Colon (tissue), 2 donors: ENCODE measurements at regions not wholly inside any gene's neighbourhood (a gene's known extent, or its start where the extent isn't known, plus 50 kb on each side); places are given as distances from the start of the nearest gene placed in this dataset.

ENCODE experiments used
- FAIRE-seq: peaks from 2 replicates; lab custom pipeline; 2012; peaks lifted over from hg19 to GRCh38; lab: Jason Lieb, UNC
- donor health status: control.
- donor health status: control.

DNA sequence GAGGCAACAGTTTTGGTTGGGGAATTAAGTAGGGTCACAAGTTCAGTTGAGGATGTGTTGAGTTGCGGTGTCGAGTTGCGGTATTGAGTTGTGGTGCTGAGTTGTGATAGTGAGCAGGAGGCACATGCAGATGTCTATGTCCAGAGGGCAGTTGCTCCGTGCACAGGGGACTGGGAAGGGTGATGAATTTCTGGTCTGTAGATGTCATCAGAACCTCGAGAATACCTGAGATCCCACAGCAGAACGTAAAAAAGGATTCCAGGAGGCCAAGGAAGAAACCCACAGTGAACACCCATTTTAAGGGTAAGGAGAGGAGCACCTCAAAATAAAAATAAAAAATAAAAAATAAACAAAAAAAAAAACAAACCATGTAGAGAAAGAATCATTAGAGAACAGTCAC, 354.4 kb upstream of the ARGLU1 start:
- FAIRE-seq: no peak

DNA sequence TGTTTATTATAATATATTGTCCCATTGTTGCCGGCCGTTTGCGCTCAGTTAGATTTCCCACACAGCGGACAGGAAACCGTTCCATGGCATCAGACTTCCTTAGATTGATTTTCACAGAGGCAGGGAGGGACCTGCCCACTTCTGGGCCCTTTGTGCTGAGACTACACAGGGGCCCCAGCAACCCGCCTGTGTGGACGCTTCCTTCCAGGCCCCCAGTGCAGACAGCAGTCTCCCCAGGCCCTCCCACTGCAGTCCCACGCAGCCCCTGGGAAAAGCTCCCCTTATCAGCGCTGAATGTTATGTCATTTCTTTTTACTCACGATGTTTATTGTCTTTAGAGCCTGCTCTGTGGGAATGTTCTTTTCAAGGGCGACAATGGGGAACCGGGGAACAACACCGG, 351.7 kb upstream of the ARGLU1 start:
- FAIRE-seq: no peak

DNA sequence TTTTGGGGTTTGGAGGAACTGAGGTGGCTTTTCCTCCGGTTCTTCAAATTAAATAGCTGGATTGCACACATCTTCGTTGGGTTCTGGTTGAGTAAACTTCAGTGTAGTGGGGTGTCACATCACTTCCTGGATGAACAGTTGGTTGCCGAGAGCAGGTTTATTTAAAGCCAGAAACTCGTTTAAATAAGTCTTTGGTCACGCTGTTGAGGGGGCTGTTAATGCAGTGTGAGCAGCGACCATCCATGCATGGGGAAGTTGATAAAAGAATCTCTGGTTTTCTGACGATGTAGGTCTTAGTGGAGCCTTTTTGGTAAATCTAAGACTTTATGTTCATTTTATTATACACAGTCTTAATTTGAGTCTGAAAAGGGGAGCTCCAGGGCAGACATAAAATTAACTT, 351.2 kb upstream of the ARGLU1 start:
- FAIRE-seq: no peak

DNA sequence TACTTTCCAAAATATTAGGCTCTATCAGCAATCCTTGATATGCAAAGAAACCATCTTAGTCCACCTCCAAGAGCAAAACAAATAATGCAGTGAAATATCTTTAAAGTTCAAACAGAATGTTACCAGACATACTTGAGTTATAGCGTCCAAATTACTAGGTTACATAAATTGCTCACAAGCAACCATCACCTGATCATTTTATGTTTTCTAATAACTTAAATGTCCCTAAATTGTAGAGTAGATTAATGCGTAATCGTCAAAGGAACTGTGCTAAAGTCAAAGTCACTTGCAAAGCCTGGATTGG, 350.6 kb upstream of the ARGLU1 start:
- no peak for FAIRE-seq

DNA sequence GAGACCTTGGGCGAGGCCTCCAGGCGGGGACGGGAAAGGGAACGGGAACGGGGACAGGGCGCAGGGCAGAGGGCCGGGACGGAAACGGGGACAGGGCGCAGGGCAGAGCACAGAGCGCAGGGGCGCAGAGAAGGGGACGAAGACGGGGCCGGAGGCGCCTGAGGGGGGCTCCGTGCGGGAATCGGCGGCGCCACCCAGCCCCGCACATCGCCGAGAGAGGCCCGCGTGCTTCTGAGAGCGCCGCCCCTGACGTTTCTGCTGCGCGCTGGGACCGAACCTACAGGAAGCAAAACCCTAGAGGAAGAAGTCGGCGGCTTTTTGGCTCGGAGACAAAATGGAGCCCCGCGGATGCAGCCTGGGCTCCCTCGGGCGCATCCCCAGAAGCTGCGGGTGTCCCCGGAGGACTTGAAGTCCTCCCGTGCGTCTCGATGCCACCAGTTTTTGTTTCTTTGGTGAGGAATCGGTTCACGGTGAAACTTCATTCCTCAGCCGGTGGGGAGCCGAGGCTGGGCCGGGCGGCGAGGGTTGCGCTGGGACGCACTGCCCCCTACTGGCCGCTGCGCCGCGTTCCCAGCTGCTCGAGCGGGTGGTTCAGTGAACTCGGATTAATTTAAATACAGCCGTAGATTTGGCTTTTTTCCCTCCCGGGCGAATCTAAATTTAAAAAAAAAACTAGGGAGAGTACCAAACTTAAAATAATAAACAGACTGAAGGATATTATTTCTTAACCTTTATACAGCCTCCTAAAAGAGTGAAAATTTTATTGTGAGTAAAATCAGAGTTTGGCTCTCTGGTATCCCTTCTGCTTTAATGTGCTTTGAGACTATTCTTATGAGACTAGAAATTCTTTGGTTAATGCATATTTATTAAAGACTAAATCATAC, 350.0 kb upstream of the ARGLU1 start:
- no peak for FAIRE-seq

DNA sequence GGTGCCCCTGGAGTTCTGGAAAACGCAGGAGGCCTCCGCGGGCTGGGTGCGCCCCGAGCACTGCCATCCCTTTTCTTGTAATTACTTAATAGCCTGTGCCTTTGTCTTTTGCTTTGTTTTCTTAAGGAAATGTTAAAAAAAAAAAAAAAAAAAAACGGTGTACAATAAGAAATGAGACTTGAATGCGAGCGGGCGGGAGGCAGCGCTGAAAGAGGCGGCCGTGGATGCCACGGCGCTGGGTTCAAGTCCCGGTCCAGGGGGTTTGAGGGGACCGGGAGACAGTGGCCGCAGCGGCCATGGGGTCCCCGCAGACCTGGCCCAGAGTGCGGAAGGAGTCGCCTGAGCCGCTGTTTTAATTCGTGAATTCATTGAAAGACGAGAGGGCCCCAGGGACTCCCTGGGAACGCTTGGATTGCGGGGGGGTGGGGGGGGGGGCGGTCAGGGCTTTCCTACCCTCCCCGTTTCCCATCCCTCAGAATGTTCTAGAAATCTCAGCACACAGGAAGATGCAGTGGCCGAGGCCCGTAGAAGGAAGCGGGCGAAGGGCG, 349.2 kb upstream of the ARGLU1 start:
- no peak for FAIRE-seq

DNA sequence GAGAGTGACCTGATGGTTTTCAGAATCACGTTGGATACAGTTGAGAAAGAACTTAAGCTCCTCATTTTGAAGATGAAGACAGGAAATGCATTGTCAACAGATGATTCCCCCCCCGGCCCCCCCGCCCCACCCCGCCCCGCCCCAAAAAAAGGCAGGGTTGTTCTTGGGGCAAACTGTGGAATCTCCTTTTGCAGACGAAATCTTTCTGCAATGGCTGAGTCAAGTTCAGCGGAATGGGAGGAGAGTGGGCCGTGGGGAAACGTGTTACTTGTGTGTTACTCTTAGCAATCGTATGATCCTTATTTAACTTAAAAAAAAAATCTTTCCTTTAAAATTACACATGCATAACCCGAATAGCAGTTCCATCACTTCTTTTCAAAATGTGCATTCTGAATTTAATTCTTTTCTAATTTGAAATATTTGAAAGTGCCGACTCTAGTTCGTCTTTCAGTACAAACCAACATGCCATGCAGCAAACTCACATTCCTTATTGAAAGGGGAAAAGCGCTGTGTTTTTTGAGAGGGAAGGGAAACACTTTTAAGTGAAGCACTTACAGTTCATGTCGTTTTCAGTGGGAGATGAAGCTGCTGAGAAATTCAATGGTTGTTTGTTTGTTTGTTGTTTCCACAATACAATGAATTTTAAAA, 348.5 kb upstream of the ARGLU1 start:
- no peak for FAIRE-seq

DNA sequence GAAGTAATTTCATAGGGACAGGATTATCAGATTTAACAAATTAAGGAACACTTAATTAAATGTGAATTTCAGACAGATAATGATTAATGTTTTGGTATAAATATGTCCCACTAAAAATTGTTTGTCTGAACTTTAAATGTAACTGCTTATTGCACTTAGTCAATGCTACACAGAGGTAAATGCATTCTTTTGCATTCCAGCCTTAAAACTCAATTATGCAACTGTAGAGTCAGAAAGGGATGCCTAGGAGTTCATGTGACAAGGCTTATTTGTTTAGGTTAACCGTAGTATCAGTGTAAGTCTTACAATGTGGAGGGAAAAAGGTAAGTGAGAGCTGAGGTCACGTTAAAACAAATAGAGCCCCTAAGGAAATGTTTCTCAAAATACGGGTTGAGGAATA, 347.2 kb upstream of the ARGLU1 start:
- no peak for FAIRE-seq

DNA sequence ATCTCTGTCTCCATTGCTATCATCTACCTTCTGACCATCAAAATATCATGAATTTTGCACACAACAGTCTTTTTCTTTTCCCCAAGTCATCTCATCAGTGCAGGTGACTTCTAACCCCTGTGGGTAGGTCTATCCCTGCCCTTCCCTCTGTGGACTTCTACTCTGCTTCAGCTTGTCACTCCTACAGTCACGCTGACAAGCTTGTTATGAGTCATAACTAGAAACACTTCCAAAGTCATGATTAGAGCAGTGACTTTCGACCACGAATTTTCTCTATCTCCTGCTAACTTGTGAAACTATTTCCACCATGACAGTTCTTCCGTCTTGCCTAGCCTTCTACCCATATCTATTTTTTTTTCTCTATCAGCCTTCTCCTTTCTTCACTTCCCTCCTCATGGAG, 343.7 kb upstream of the ARGLU1 start:
- no peak for FAIRE-seq

DNA sequence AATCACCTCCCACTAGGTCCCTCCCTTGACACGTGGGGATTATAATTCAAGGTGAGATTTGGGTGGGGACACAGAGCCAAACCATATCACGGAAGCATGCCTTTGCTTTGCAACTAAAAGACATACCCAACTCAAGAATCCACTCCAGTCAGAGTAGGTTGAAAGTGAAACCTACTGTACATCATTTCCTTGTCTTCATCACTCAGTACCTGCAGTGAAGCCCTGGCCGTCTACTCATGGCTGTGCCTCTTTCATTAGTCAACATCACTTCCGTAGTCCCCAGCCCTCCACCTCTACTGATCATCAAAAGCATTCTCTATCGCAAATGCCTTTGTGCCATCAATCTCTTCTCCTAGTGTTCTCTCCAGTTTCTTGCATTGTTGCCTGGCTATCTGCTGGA, 343.1 kb upstream of the ARGLU1 start:
- no peak for FAIRE-seq

DNA sequence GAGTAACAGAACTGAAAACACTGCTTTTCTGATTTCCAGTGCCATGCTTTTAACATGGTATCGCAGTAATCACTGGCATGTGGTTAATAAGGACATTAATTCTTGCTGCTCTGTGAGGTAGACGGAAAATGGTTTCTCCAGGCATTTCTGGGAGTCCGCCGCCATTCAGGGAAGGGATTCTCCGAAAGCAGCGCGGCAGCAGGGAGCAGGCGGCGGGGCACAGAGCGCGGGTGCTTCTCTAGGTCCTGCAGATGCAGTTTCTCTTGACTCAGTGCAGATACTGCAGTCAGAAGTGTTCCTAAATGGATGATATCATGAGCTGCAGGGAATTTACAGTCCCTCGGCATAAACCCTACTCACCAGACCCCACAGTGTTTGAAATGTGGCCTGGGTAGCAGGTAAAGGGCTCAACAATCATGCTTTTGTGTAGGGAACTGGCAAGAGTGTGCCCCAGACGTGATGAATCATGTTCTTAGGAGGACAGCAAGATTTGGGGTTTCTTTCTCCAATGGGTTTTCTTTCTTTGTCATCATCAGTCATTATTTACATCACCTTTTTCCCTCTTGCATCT, 338.6 kb upstream of the ARGLU1 start:
- FAIRE-seq: no peak

DNA sequence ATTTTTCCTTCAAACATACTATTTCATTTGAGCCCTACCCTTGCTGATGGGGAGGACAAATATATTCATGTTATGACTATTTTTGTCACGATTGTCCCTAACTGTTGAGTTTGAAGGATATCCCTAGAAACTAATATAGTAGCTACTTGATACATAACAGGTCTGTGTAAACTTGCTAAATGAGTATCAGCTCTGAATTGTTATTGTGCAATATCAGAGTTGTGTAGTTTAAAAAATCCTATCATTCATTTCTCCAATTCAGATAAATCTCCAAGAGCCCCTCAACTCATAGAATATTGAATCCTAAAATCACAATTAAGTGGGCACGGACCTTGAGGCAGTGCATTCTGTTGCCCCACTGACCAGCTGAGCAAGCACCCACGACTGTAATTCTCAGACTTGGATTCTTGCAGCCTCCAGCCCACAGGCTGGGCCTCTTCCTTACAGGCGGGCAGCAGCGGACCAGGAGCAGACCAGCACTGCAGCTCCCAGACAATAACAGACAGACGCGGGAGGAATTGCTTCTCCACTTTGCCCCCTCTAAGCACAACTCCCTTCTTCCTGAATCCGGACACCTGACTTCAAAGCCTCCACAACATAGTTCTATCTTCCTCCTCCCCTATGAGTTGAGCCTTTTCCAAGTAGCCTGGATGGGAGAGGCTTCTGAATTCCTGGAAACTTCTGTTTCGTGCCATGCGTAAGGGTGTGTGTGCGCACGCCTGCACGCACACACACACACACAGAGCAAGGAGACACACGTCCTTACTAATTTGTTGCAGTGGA, 337.6 kb upstream of the ARGLU1 start:
- no peak for FAIRE-seq

DNA sequence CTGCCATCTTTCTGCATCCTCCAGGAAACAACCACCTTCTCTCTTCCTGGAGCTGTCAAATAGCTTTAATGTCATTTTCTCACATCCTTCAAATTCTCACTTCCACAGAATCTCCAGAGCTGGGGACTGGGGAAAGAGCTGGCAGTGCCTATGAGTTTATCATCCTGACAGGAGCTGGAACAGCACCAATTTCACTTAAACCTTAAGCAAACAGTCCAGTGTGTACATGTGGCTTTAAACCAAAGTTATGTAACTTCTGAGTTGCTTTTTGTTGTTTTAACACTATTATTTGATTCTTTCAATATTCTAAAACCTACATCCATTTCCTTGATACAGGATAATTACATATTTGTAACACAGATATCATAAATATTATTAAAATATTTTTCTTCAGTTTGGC, 331.5 kb upstream of the ARGLU1 start:
- FAIRE-seq: no peak

DNA sequence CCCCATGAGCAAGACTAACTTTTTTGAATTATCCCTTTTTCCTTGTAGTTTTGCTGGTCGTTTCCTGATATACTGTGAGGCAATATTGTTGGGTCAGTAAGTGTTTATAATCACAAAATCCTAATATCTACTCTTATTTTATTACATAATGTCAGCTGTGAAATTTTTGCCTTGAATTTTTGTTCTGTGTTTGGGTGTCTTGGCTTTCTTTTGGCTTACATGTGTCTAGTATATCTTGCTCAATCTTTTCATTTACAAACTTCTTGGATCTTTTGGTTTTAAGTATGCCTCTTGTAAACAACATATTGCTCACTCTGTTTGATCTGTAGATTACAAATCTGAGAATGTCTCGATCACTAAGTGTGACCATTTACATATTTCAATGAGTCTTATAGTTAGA, 330.3 kb upstream of the ARGLU1 start:
- no peak for FAIRE-seq

DNA sequence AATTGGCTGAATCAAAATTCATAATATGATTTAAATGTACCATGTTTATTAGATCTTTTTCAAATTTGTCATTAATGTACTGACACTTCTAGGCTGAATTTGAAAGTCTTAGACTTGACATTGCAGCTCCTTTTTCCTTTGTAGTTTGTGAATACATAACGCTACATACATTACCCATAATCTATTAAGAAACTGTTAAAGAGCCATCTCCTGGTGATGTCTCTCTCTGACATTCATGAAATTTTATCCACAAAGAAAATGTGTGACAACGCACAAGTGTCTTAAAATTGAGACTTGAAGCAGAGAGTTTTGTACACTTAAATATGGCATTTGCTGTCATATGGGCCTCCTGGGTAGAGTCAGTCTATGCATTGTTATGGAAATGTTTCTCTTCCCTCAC, 320.2 kb upstream of the ARGLU1 start:
- FAIRE-seq: no peak

DNA sequence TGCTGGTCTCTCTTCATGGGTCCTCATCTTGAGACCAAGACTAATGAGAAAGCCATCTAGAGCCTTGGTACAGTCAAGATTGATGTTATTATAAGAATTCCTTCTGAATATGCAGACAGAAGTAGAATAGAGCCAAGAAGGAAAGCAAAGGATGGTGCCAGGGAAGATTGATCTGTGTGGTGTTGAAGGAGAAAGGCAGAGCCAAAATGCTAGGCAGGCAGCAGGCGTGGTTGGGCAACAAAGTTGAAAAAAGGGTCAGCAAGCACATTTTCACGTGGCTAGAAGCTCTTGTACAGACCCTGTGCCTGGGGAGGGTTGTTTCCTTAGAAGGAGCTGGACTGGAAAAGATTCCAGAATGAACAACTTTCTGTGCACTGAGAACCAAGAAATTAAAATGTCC, 319.7 kb upstream of the ARGLU1 start:
- no peak for FAIRE-seq

DNA sequence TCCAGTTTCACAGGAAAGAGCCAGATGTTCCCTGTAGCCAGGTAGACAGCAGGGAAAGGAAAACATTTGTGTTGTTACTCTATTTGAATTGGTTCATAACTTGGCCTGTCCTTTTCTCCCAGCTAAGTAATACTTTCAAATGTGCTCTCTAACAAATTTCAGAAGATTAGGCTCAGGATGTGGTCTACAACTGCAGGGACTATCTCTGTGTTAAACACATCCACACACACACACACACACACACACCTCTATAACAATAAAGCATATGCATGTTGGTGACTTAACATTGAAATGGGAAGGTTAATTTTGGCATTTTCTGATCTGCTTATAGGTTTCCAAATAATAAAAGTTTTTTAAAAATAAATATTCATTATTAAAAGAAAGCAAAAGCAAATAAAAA, 316.0 kb upstream of the ARGLU1 start:
- no peak for FAIRE-seq

DNA sequence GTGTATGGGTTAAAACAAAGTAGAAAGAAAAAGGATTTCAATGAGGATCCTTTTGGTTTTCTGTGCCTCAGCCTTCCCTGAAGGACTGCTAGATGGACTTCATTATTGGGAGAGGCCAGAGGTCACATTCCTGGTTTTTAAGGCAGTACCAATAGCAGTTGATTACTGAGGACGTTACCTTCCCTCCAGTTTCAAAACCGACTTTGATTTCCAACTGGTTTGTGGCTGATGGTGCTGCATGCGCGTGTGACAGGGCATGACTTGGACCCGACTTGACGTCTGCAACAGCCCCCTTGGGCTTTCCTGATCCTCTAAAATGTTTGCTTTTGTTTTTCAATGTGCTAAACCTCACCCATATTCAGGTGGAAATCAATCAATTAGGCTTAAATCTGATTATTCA, 314.3 kb upstream of the ARGLU1 start:
- no peak for FAIRE-seq

DNA sequence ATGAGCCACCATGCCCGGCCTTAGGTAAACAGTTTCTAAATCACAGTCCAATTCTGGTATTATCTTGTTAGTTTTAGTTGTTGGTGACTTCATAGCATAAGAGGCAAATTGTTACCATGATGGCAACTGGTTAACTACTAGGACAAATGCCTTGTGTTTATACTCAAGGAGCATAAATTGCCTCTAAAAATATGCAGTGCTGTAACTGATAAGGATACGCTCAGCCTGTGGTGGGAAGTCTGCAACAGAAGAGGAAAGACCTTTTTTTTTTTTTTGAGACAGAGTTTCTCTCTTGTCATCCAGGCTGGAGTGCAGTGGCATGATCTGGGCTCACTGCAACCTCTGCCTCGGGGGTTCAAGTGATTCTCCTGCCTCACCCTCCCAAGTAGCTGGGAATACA, 311.9 kb upstream of the ARGLU1 start:
- FAIRE-seq: no peak

DNA sequence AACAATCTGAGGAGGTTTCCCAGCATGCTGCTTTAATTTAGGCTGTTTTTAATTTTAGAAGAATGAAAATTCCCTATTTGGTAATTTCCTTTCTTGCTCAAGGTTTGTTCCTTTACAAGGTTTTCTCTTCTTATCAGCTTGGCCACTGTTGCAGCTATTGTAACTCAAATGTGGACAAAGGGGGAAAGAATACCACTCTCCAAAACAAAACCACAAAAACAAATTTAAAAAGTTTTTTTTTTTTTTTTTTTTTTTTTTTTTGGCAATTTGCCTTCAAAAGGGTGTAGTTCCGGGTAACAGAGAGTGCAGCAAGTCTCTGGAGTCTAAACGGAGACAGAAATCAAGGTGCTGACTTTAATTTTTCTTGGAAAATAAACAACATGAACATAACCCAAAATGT, 306.4 kb upstream of the ARGLU1 start:
- FAIRE-seq: no peak

DNA sequence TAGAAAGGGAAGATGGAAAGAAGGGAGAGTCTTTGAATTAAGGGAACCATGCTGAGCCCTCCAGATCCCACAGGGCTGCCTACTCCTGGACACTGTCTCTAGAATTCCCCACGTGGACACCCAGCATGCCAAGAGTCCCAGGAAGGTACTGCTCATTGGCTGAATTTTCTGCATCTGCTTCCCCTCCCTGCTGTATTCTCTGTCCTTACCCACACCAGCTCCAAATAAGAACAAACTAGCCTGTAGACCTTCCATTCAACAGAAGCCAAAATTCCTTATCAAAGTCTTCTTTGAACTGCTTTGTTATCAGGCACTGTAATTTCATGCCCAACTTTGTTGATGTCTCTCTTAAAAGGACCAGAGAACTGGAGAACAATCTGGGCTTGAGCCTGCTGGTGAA, 305.9 kb upstream of the ARGLU1 start:
- FAIRE-seq: no peak

DNA sequence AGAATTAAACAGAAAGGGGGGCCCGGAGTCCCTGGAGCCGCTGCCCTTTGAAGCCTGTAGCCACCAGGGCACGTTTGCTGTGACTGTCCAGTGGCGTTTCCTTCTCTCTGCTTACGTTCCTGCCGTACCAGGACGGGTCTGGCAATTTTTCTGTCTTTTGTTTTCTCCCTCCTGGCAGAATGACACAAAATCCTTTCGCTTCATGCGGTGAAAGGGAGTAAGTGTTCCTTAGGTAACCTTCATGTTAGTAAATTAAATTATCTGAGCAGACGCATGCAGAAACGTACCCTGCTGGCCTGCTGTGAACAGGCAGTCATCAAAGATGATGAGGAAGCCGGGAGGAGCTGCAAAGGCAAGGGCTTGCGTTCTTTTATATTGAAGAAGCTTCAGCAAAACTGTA, 299.3 kb upstream of the ARGLU1 start:
- FAIRE-seq: no peak
